GM12878 (cell line): ENCODE measurements at regions not wholly inside any gene's neighbourhood (a gene's known extent, or its start where the extent isn't known, plus 50 kb on each side); places are given as distances from the start of the nearest gene placed in this dataset.

ENCODE experiments used
- ATAC-seq: fragments of 200-7000 bp; cut with Tn5 transposase; 3 replicates; pipeline ENCODE4 v1.9.1; 2020; ENCODE audit warnings: mild to moderate bottlenecking, moderate library complexity
- BruUV-seq: library from RNA; stranded (reverse); fragments of 400-500 nt; replicated peaks from 2 replicates; lab custom pipeline; 2021; lab: Mats Ljungman, UMichigan
- CTCF ChIA-PET: fragments of 300-600 bp; sonication (Branson Sonifier 250); formaldehyde crosslinking; extraction: SDS; loops from one replicate; lab custom pipeline; 2021; ENCODE audit warnings: inconsistent platforms; lab: Yijun Ruan, JAX
- POLR2A ChIA-PET: fragments of 350-600 bp; formaldehyde crosslinking; extraction: SDS; loops from one replicate; lab custom pipeline; 2021; ENCODE audit warnings: inconsistent platforms; lab: Charles Lee
- RAD21 ChIA-PET: fragments of 300-600 bp; sonication (Branson Sonifier 250); formaldehyde crosslinking; loops from one replicate; lab custom pipeline; 2023; ENCODE audit warnings: antibody characterized with exemption; ENCODE audit not compliant: unreplicated experiment; lab: Charles Lee
- SMC1A ChIA-PET: fragments of 300-600 bp; sonication (Branson Sonifier 250); formaldehyde crosslinking; loops from one replicate; lab custom pipeline; 2023; ENCODE audit not compliant: unreplicated experiment, uncharacterized antibody; lab: Charles Lee
- DNase-seq: peaks from one replicate; pipeline ENCODE4 v3.0.0-alpha.2; 2011; ENCODE audit warnings: low read depth, low spot score
- FAIRE-seq: peaks from 3 replicates; lab custom pipeline; 2011; peaks lifted over from hg19 to GRCh38; lab: Jason Lieb, UNC
- H2AFZ ChIP-seq: 2 replicates; pipeline ENCODE4 v1.6.0; 2011; ENCODE audit warnings: low read depth, low read length, control low read depth; ENCODE audit not compliant: control insufficient read depth
- H3K27ac ChIP-seq: 2 replicates; pipeline ENCODE4 v1.5.1; 2011; ENCODE audit warnings: control low read depth; ENCODE audit not compliant: control insufficient read depth, insufficient read depth
- H3K27me3 ChIP-seq, 2 experiments: replicated peaks in 1 of 2; 2 replicates each; pipeline versions ENCODE4 v1.6.0 to v1.6.1; 2011; ENCODE audit warnings: low read length in 1 of 2; ENCODE audit not compliant: control insufficient read depth in 2 of 2, insufficient read depth in 2 of 2
- H3K36me3 ChIP-seq, 2 experiments: 2 replicates each; pipeline ENCODE4 v1.5.1; 2011; ENCODE audit warnings: low read length in 1 of 2; ENCODE audit not compliant: control insufficient read depth in 2 of 2, insufficient read depth in 2 of 2
- H3K4me1 ChIP-seq: 2 replicates; pipeline ENCODE4 v1.6.1; 2011; ENCODE audit warnings: mild to moderate bottlenecking, low read length, moderate library complexity, mixed read lengths; ENCODE audit not compliant: control insufficient read depth, insufficient read depth
- H3K4me2 ChIP-seq: 2 replicates; pipeline ENCODE4 v1.6.0; 2011; ENCODE audit warnings: control low read depth; ENCODE audit not compliant: control insufficient read depth, insufficient read depth
- H3K4me3 ChIP-seq: fragments of 200-600 bp; sonication (generic); 2 replicates; pipeline ENCODE4 v1.5.1; 2016
- H3K79me2 ChIP-seq: 2 replicates; pipeline ENCODE4 v1.6.0; 2011; ENCODE audit warnings: low read length; ENCODE audit not compliant: control insufficient read depth, insufficient read depth
- H3K9ac ChIP-seq: 2 replicates; pipeline ENCODE4 v1.8.0; 2011; ENCODE audit warnings: low read length, control low read depth, mixed read lengths; ENCODE audit not compliant: control insufficient read depth, insufficient read depth
- H3K9me3 ChIP-seq: replicated peaks from 3 replicates; pipeline ENCODE4 v1.5.1; 2011; ENCODE audit warnings: mild to moderate bottlenecking, low read length; ENCODE audit not compliant: control insufficient read depth, insufficient read depth
- H4K20me1 ChIP-seq: 2 replicates; pipeline ENCODE4 v1.6.0; 2011; ENCODE audit not compliant: control insufficient read depth, insufficient read depth
- ASH2L ChIP-seq: fragments of 300-600, 200-600 bp; sonication (generic); IDR thresholded peaks from 2 replicates; pipeline ENCODE4 v1.6.1; 2017; ENCODE audit warnings: low read depth, mild to moderate bottlenecking, borderline replicate concordance
- ETV6 ChIP-seq, 2 experiments: fragments of 450-650 bp in 1 of 2; IDR thresholded peaks in 1 of 2; conservative IDR thresholded peaks in 1 of 2; 2 replicates each; pipeline ENCODE4 v1.6.1; 2014; ENCODE audit warnings: antibody characterized with exemption in 1 of 2, borderline replicate concordance in 1 of 2, low read depth in 1 of 2, mild to moderate bottlenecking in 1 of 2, moderate library complexity in 1 of 2
- NFYA ChIP-seq: IDR thresholded peaks from 2 replicates; pipeline ENCODE4 v1.6.1; 2011; ENCODE audit warnings: low read depth, mild to moderate bottlenecking, low read length, improper control_type of control experiment, borderline replicate concordance
- PML ChIP-seq: IDR thresholded peaks from 2 replicates; pipeline ENCODE4 v1.6.1; 2012; ENCODE audit warnings: low read length, inconsistent platforms
- SMAD5 ChIP-seq: IDR thresholded peaks from 2 replicates; pipeline ENCODE4 v1.6.1; 2016; ENCODE audit warnings: antibody characterized with exemption, low read depth
- SMC3 ChIP-seq: IDR thresholded peaks from 2 replicates; pipeline ENCODE4 v1.6.1; 2011; ENCODE audit warnings: low read length, improper control_type of control experiment, borderline replicate concordance
- STAT3 ChIP-seq: IDR thresholded peaks from 2 replicates; pipeline ENCODE4 v1.6.1; 2011; ENCODE audit warnings: low read depth, low read length, improper control_type of control experiment
- WRNIP1 ChIP-seq: IDR thresholded peaks from 2 replicates; pipeline ENCODE4 v1.6.1; 2011; ENCODE audit warnings: low read depth, low read length, improper control_type of control experiment, borderline replicate concordance
- YY1 ChIP-seq: IDR thresholded peaks from 2 replicates; pipeline ENCODE4 v1.6.1; 2011; ENCODE audit warnings: low read depth, mild to moderate bottlenecking, low read length
- WGBS: methylation state at CpG from one replicate; pipeline ENCODE4 v1.1.6; 2016; ENCODE audit warnings: low lambda C conversion rate; ENCODE audit not compliant: insufficient replicate concordance, insufficient coverage; ENCODE audit errors: missing lambda C conversion rate; 5-methylcytosine and 5-hydroxymethylcytosine counted together
- in situ Hi-C: fragments of 300-500 bp; cut with MboI; formaldehyde crosslinking; loops from 9 replicates; pipeline ENCODE4 v1.14.3; 2018; ENCODE audit warnings: mixed read lengths
- intact Hi-C: fragments of 100-400 bp; cut with micrococcal nuclease; formaldehyde crosslinking; loops from one replicate; pipeline ENCODE4 v1.14.2; 2022; ENCODE audit not compliant: unreplicated experiment

DNA sequence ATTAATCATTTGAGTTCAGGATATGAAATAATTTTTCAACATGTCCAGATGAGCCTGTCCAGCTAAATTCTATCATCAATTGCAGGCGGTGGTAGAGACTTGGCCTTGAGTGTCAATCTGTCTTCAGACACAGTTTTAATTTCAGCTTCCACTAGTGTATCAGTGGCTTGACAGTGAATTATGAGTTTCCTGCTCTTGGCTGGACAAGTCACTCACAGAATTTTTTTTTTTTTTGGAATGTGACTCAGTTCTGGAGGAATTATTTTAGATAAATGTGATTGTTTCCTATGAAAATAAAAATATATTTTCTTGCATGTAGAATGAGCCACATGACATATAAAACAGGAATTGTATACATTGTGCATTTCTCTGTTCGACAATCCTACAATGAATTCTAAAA lies 319.9 kb upstream of the AKR1E2 start:
- Histone ChIP-seq H2AFZ (no peak overlapping the region), H3K4me3 (no peak overlapping the region), H3K4me1 (no peaks in the 10 kb centered on the region), H3K4me2 (no peak overlapping the region), H4K20me1 (no peaks in the 10 kb centered on the region)
- in situ Hi-C loops, result no loop called here
- intact Hi-C loops, result no loop called here
- 38% methylated on average over 2 of the region's 2 CpGs for WGBS
- POLR2A ChIA-PET, result no interaction called here
- CTCF ChIA-PET, result no interaction called here
- TF ChIP-seq ETV6 (conservative IDR thresholded peaks at IDR 0.05 in 1 of 2, IDR thresholded peaks at IDR 0.05 in 1 of 2; ENCODE audit: borderline replicate concordance in 1 of 2, low read depth in 1 of 2), result no peak
- TF ChIP-seq YY1, result no peak
- TF ChIP-seq SMAD5, result no peak
- TF ChIP-seq, all 136 proteins: peak for 0
- no peak overlapping the region for H3K27ac ChIP-seq
- FAIRE-seq (no peak), ATAC-seq (no peak), DNase-seq (no peak)
- ChIA-PET SMC1A (no interaction called here), RAD21 (no interaction called here)
- no peaks in the 10 kb centered on the region for H3K9me3 ChIP-seq
- H3K9ac ChIP-seq, result no peak overlapping the region
- no peaks in the 10 kb centered on the region for H3K79me2 ChIP-seq
- BruUV-seq, result no TSS peak
- no peaks in the 10 kb centered on the region for H3K27me3 ChIP-seq
- no peaks in the 10 kb centered on the region for H3K36me3 ChIP-seq

DNA sequence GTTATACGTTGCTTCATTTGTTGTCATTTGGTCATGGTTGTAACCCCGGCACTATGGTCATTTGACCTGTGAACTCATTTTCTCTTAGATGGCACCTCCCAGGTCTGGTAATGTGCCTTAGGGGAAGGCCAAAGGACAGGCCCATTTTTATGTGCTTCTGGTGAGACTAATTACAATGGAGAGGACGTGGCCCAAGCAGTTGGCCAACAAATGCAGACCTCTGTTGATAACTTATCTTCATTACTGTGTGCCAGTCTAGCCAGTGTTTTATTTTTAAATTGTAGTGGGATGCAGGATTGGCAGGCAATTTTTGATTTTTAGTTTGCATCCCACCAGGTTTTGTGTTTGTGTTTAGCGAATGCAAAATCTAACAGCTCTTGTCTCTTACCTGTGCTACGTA lies 321.5 kb upstream of the AKR1E2 start:
- Histone ChIP-seq H3K27me3 (no peaks in the 10 kb centered on the region), H3K4me3 (no peak overlapping the region), H3K4me1 (no peaks in the 10 kb centered on the region), H4K20me1 (no peaks in the 10 kb centered on the region), H3K79me2 (no peaks in the 10 kb centered on the region), H3K36me3 (no peaks in the 10 kb centered on the region), H3K27ac (no peak overlapping the region), H2AFZ (no peak overlapping the region), H3K4me2 (no peak overlapping the region), H3K9me3 (no peaks in the 10 kb centered on the region), H3K9ac (no peak overlapping the region)
- RAD21 ChIA-PET, result no interaction called here
- TF ChIP-seq SMC3 (no peak), PML (no peak), WRNIP1 (no peak), STAT3 (no peak), ASH2L (no peak), NFYA (no peak)
- intact Hi-C loops (no loop called here), in situ Hi-C loops (no loop called here)
- CTCF ChIA-PET, result no interaction called here
- SMC1A ChIA-PET, result no interaction called here
- FAIRE-seq (no peak), ATAC-seq (no peak), DNase-seq (no peak)
- BruUV-seq, result no TSS peak
- WGBS, result 61% methylated on average over 5 of the region's 5 CpGs
- POLR2A ChIA-PET, result no interaction called here
